ENCODE measurements at regions not wholly inside any gene's neighbourhood (a gene's known extent, or its start where the extent isn't known, plus 50 kb on each side); places are given as distances from the start of the nearest gene placed in this dataset.

DNA sequence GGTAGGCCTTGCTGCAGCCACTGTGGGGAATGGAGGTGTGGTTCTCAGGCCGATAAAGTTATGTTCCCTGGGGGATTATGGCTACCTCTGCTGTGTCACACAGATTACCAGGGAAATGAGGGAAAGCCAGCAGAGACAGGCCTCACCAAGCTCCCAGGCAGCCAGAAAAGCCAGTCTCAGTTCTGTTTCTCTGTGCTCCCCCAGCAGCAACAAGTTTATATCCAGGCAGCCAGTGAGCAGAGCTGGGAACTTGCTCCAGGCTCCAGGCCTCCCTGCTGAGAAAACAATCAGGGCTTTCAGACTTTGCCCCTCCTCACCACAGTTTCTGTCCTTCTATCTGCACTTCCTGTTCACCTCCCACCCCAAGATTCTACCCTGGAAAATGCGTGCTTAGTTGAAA is 596.6 kb upstream of the GYPC start:
- H3K4me3 ChIP-seq (ENCODE audit: low read depth, low read length): no peak overlapping the region
- TF ChIP-seq, protein P1, sequence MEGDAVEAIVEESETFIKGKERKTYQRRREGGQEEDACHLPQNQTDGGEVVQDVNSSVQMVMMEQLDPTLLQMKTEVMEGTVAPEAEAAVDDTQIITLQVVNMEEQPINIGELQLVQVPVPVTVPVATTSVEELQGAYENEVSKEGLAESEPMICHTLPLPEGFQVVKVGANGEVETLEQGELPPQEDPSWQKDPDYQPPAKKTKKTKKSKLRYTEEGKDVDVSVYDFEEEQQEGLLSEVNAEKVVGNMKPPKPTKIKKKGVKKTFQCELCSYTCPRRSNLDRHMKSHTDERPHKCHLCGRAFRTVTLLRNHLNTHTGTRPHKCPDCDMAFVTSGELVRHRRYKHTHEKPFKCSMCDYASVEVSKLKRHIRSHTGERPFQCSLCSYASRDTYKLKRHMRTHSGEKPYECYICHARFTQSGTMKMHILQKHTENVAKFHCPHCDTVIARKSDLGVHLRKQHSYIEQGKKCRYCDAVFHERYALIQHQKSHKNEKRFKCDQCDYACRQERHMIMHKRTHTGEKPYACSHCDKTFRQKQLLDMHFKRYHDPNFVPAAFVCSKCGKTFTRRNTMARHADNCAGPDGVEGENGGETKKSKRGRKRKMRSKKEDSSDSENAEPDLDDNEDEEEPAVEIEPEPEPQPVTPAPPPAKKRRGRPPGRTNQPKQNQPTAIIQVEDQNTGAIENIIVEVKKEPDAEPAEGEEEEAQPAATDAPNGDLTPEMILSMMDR (IDR thresholded peaks at IDR 0.05; ENCODE audit: borderline replicate concordance, insufficient read depth, low read depth, low read length): no peak

DNA sequence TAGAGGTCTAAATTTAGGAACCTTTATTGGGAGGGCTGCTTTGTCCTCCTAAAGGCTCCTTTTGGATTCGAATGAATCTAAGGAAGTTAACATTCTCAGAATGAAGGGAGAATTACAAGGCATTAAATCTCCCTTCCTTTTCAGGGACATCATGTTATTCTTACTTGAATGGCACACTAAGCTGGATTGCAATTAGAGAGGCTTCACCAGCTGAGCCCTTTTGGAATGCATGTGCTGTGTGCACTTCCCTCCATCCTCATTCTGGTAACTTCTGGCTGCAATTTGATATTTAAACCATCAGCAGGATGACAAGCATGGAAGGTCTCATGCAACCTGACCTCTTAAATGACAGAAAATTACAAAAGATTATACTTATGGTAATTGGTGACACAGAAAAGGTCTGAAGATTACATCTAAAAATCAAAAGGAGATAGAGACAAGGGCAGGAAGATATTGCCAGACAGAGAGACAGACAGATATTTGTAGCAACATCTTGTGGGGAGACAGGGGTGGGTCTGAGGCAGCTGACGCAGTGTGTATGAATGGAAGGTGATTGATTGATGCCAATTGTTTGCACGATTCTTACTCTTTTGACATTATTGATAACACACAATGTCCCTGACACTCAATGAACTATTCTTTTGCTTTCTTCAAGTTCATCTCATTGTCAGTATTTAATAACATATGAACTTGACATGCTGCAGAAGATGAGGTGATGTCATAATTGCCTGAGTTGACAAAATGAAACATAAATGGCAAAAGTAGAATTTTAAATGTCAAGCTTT is 570.8 kb upstream of the GYPC start:
- TF ChIP-seq, protein P1 (IDR thresholded peaks at IDR 0.05; ENCODE audit: borderline replicate concordance, insufficient read depth, low read depth, low read length): no peak
- H3K4me3 ChIP-seq (ENCODE audit: low read depth, low read length): no peak overlapping the region

DNA sequence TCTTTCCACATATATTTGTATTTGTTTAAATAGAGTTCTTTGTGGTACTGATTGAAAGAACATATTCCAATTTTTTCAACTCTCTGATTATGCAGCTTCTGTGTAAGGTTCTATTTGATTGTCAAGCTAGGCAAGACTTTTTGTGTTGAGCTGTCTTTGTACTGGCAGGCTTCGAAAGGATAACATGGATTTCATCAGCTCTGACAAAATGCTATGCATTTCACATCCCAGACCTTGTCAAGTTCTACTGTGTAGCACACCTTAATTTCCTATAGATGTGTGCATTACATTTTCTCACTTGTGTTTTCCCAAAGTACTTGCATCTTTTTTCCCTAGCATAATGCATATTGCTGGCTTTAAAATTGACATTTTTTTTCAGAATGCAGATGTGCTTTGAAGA is 555.0 kb upstream of the GYPC start:
- no peak overlapping the region for H3K4me3 ChIP-seq (ENCODE audit: low read depth, low read length)
- TF ChIP-seq, protein P1 (IDR thresholded peaks at IDR 0.05; ENCODE audit: borderline replicate concordance, insufficient read depth, low read depth, low read length): no peak

DNA sequence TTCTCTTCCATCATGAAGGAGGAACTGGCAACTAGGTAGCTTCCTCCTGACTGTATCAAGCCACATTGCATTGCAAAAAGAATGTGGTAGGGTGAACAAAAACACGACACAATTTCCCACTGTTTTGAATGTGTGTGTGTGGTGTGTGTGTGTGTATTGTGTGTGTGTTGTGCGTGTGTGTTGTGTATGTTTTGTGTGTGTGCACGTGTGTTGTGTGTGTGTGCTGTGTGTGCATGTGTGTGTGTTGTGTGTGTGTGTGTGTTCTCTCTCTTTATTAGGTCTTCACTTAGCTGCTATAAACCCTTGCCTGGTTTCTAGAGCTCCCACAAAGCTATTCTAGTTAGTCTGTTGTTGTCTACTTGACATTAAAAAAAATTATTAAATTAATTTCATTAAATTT is 550.0 kb upstream of the GYPC start:
- TF ChIP-seq, protein P1 (IDR thresholded peaks at IDR 0.05; ENCODE audit: borderline replicate concordance, insufficient read depth, low read depth, low read length): no peak
- no peak overlapping the region for H3K4me3 ChIP-seq (ENCODE audit: low read depth, low read length)

DNA sequence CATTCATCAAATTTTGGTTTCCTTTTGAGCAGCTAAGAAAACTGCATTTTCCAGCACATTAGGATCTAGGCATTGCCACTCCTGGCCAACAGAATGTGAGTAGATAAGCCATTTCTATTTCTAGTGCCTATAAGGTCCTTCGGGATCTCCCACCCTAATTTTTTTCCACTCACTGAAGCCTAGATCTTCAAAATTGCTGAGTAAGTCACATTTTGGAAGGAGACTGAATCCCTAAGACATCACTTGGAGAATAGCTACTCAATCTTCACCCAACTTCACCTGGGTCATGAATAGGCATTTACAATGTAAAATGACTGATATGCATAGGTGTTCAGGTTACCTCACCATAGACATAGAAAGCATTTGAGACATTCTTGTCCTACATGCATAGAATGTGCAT is 548.1 kb upstream of the GYPC start:
- no peak overlapping the region for H3K4me3 ChIP-seq (ENCODE audit: low read depth, low read length)
- TF ChIP-seq, protein P1 (IDR thresholded peaks at IDR 0.05; ENCODE audit: borderline replicate concordance, insufficient read depth, low read depth, low read length): no peak

- TF ChIP-seq, protein P1 (IDR thresholded peaks at IDR 0.05; ENCODE audit: borderline replicate concordance, insufficient read depth, low read depth, low read length): no peak
- H3K4me3 ChIP-seq (ENCODE audit: low read depth, low read length): no peak overlapping the region
Observed at GRCh38 chr2:126115975-126116374, 540.0 kb upstream of the GYPC start.

GRCh38 chr2:126117886-126118285 is 538.1 kb upstream of the GYPC start:
- TF ChIP-seq, protein P1 (IDR thresholded peaks at IDR 0.05; ENCODE audit: borderline replicate concordance, insufficient read depth, low read depth, low read length): no peak
- no peak overlapping the region for H3K4me3 ChIP-seq (ENCODE audit: low read depth, low read length)
